Esophagus squamous epithelium (tissue), 5 donors: ENCODE measurements at regions not wholly inside any gene's neighbourhood (a gene's known extent, or its start where the extent isn't known, plus 50 kb on each side); places are given as distances from the start of the nearest gene placed in this dataset.
"Not testable (repeated sequence)": the region's sequence is repeated elsewhere in the genome, so short reads cannot be mapped to it uniquely, and the experiment has no call there.

Experiments used
- DNase-seq: peaks from one replicate; lab custom pipeline; 2025; lab: John Stamatoyannopoulos, UW
- H3K27ac ChIP-seq, 4 donors: fragments of 200-600 bp; sonication (generic); one replicate each; pipeline ENCODE4 v1.5.1; 2016 to 2019; ENCODE audit warnings: mild to moderate bottlenecking in 1 of 4
- H3K27me3 ChIP-seq, 4 donors: fragments of 200-600 bp; sonication (generic); 1 replicate in 3 of 4; 2 replicates in 1 of 4; pipeline versions ENCODE4 v1.5.1 to v1.6.0; 2017 to 2021; ENCODE audit warnings: antibody characterized with exemption in 1 of 4
- H3K36me3 ChIP-seq, 3 donors: fragments of 200-600 bp; sonication (generic); one replicate each; pipeline ENCODE4 v1.5.1; 2016 to 2019
- H3K4me1 ChIP-seq, 3 donors: fragments of 200-600 bp; sonication (generic); one replicate each; pipeline ENCODE4 v1.5.1; 2017 to 2019
- H3K4me3 ChIP-seq, 4 donors: fragments of 200-600 bp; sonication (generic); 1 replicate in 3 of 4; 2 replicates in 1 of 4; pipeline ENCODE4 v1.5.1; 2016 to 2019; ENCODE audit warnings: mild to moderate bottlenecking in 2 of 4, moderate library complexity in 1 of 4
- H3K9me3 ChIP-seq, 3 donors: fragments of 200-600 bp; sonication (generic); one replicate each; pipeline ENCODE4 v1.5.1; 2016 to 2019
- CTCF ChIP-seq, 6 experiments: fragments of 450-650 bp in 4 of 6; fragments of 200-600 bp in 2 of 6; sonication (generic) in 2 of 6; IDR thresholded peaks; one replicate each; pipeline ENCODE4 v1.5.1; 2016 to 2019; ENCODE audit warnings: antibody characterized with exemption in 6 of 6, mild to moderate bottlenecking in 4 of 6, moderate library complexity in 4 of 6
- POLR2A ChIP-seq, 4 donors: fragments of 450-650 bp; IDR thresholded peaks; one replicate each; pipeline ENCODE4 v1.6.1; 2017; ENCODE audit warnings: antibody characterized with exemption in 4 of 4, mild to moderate bottlenecking in 4 of 4, moderate library complexity in 3 of 4
- WGBS, 2 donors: methylation state at CpG; one replicate each; pipeline ENCODE4 v1.1.5; 2018; 5-methylcytosine and 5-hydroxymethylcytosine counted together
- intact Hi-C: fragments of 100-400 bp; cut with DNase I; formaldehyde crosslinking; loops from one replicate; pipeline ENCODE4 v1.15.0; 2022
- donor health status: DM: yes; HTN: yes; CAD: no.

- no peak for TF ChIP-seq CTCF (IDR thresholded peaks at IDR 0.05)
- no peak for TF ChIP-seq POLR2A (IDR thresholded peaks at IDR 0.05)
- no peak for DNase-seq
- 39 to 42% methylated on average over 1 of the region's 1 CpG for WGBS, 2 donors
- H3K9me3 ChIP-seq = no peaks in the 10 kb centered on the region
- H3K4me1 ChIP-seq = no peaks in the 10 kb centered on the region
- H3K36me3 ChIP-seq = no peaks in the 10 kb centered on the region
- H3K27ac ChIP-seq = no peak overlapping the region
- intact Hi-C loops = no loop called here
- H3K4me3 ChIP-seq = no peak overlapping the region
- H3K27me3 ChIP-seq = no peaks in the 10 kb centered on the region
Measured at GRCh38 chr5:120938604-120939003, 474.5 kb downstream of the PRR16 start.

GRCh38 chr5:120942596-120943350, 478.7 kb downstream of the PRR16 start:
- intact Hi-C loops = no loop called here
- Histone ChIP-seq H3K27me3 (no peaks in the 10 kb centered on the region), H3K36me3 (no peaks in the 10 kb centered on the region), H3K9me3 (no peaks in the 10 kb centered on the region), H3K27ac (no peak overlapping the region), H3K4me1 (no peaks in the 10 kb centered on the region), H3K4me3 (no peak overlapping the region)
- WGBS, 2 donors = 36 to 57% methylated on average over 8 of the region's 8 CpGs
- TF ChIP-seq POLR2A (IDR thresholded peaks at IDR 0.05) = no peak
- TF ChIP-seq CTCF (IDR thresholded peaks at IDR 0.05) = no peak
- no peak for DNase-seq

GRCh38 chr5:120949596-120949995, 485.5 kb downstream of the PRR16 start:
- H3K4me1 ChIP-seq, DNase-seq, H3K36me3 ChIP-seq, intact Hi-C loops, H3K27ac ChIP-seq, H3K4me3 ChIP-seq, H3K27me3 ChIP-seq: not testable (repeated sequence)
- H3K9me3 ChIP-seq = peaks cover 0 to 17% (median 11%) of the 10 kb centered on the region in 3 donors
- WGBS, 2 donors = 61 to 76% methylated on average over 3 of the region's 4 CpGs

DNA sequence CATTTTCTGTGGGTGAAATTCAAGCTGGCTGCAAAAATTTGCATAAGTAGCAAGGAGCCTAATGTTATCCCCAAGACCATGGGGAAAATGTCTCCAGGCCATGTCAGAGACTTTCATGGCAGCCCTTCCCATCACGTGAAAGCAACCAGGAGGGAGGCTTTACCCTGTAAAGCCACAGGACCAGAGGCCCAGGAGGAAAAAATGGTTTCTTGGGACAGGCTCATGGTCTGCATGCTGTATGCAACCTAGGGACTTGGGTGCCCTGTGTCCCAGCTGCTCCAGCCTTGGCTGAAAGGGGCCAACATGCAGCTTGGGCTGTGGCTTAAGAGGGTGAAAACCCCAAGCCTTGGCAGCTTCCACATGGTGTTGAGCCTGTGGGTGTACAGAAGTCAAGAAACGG, 489.3 kb downstream of the PRR16 start:
- DNase-seq, H3K27me3 ChIP-seq, H3K27ac ChIP-seq, intact Hi-C loops, H3K4me1 ChIP-seq, H3K4me3 ChIP-seq, H3K36me3 ChIP-seq: not testable (repeated sequence)
- H3K9me3 ChIP-seq = peaks cover 0 to 17% (median 11%) of the 10 kb centered on the region in 3 donors
- WGBS, 2 donors = 48 to 51% methylated on average over 2 of the region's 2 CpGs

GRCh38 chr5:120954255-120954654, 490.2 kb downstream of the PRR16 start:
- TF ChIP-seq POLR2A (IDR thresholded peaks at IDR 0.05) = no peak
- TF ChIP-seq CTCF (IDR thresholded peaks at IDR 0.05) = no peak
- Histone ChIP-seq H3K36me3 (no peaks in the 10 kb centered on the region), H3K27me3 (no peaks in the 10 kb centered on the region), H3K4me1 (no peaks in the 10 kb centered on the region), H3K4me3 (no peak overlapping the region), H3K27ac (no peak overlapping the region), H3K9me3 (peaks cover 0 to 17% (median 11%) of the 10 kb centered on the region in 3 donors)
- DNase-seq = no peak
- intact Hi-C loops = no loop called here

GRCh38 chr5:120955795-120956194, 491.7 kb downstream of the PRR16 start:
- TF ChIP-seq POLR2A (IDR thresholded peaks at IDR 0.05) (no peak), CTCF (IDR thresholded peaks at IDR 0.05) (no peak)
- Histone ChIP-seq H3K27me3 (no peaks in the 10 kb centered on the region), H3K36me3 (no peaks in the 10 kb centered on the region), H3K9me3 (peaks cover 0 to 17% (median 11%) of the 10 kb centered on the region in 3 donors), H3K4me3 (no peak overlapping the region), H3K4me1 (no peaks in the 10 kb centered on the region), H3K27ac (no peak overlapping the region)
- intact Hi-C loops = no loop called here
- DNase-seq = no peak
